Kasumi-1 (cell line): ENCODE measurements at regions not wholly inside any gene's neighbourhood (a gene's known extent, or its start where the extent isn't known, plus 50 kb on each side); places are given as distances from the start of the nearest gene placed in this dataset.
"Not testable (repeated sequence)": the region's sequence is repeated elsewhere in the genome, so short reads cannot be mapped to it uniquely, and the experiment has no call there.

Source experiments
- DNase-seq, 2 experiments: peaks; one replicate each; lab custom pipeline; 2025; lab: John Stamatoyannopoulos, UW

GRCh38 chr5:117720784-117721183 lies 1146.2 kb upstream of the SEMA6A start:
- DNase-seq, result not testable (repeated sequence)

- no peak for DNase-seq
Measured at GRCh38 chr5:117719413-117719812, 1144.8 kb upstream of the SEMA6A start.

- DNase-seq, result peak; percentile 22 to 32
Measured at GRCh38 chr5:117713585-117714198, 1139.1 kb upstream of the SEMA6A start.

- no peak for DNase-seq
Measured at GRCh38 chr5:117701062-117701461, 1126.4 kb upstream of the SEMA6A start.

- no peak for DNase-seq
Measured at GRCh38 chr5:117692606-117693005, 1118.0 kb upstream of the SEMA6A start.

GRCh38 chr5:117691081-117691870 lies 1116.7 kb upstream of the SEMA6A start:
- no peak for DNase-seq

- DNase-seq, result no peak
Measured at GRCh38 chr5:117690612-117691011, 1116.0 kb upstream of the SEMA6A start.

GRCh38 chr5:117686926-117687325 lies 1112.3 kb upstream of the SEMA6A start:
- no peak for DNase-seq

GRCh38 chr5:117682416-117682815 lies 1107.8 kb upstream of the SEMA6A start:
- no peak for DNase-seq

GRCh38 chr5:117681431-117682254 lies 1107.0 kb upstream of the SEMA6A start:
- DNase-seq, result no peak

GRCh38 chr5:117680426-117680825 lies 1105.8 kb upstream of the SEMA6A start:
- DNase-seq, result no peak

GRCh38 chr5:117679046-117679445 lies 1104.4 kb upstream of the SEMA6A start:
- no peak for DNase-seq

GRCh38 chr5:117675646-117676045 lies 1101.0 kb upstream of the SEMA6A start:
- no peak for DNase-seq

GRCh38 chr5:117671551-117671950 lies 1096.9 kb upstream of the SEMA6A start:
- DNase-seq, result no peak

GRCh38 chr5:117667105-117667504 lies 1092.5 kb upstream of the SEMA6A start:
- no peak for DNase-seq

- no peak for DNase-seq
Measured at GRCh38 chr5:117665121-117665520, 1090.5 kb upstream of the SEMA6A start.

GRCh38 chr5:117662361-117662760 lies 1087.7 kb upstream of the SEMA6A start:
- no peak for DNase-seq

GRCh38 chr5:117657541-117657940 lies 1082.9 kb upstream of the SEMA6A start:
- no peak for DNase-seq

GRCh38 chr5:117652958-117653280 lies 1078.3 kb upstream of the SEMA6A start:
- DNase-seq, result no peak

- DNase-seq, result no peak
Measured at GRCh38 chr5:117652036-117652957, 1077.7 kb upstream of the SEMA6A start.

- DNase-seq, result no peak
Measured at GRCh38 chr5:117649821-117650220, 1075.2 kb upstream of the SEMA6A start.

- DNase-seq, result no peak
Measured at GRCh38 chr5:117645400-117645799, 1070.8 kb upstream of the SEMA6A start.
